Breast epithelium (tissue), 4 donors: ENCODE measurements at regions not wholly inside any gene's neighbourhood (a gene's known extent, or its start where the extent isn't known, plus 50 kb on each side); places are given as distances from the start of the nearest gene placed in this dataset.

Source experiments
- DNase-seq, 2 donors: peaks; one replicate each; pipeline ENCODE4 v3.0.0-alpha.2; 2019; ENCODE audit warnings: low spot score in 2 of 2
- H3K27ac ChIP-seq, 2 donors: fragments of 200-600 bp; sonication (generic) in 1 of 2; one replicate each; pipeline ENCODE4 v1.5.1; 2016 to 2019; ENCODE audit warnings: mild to moderate bottlenecking in 1 of 2
- H3K27me3 ChIP-seq, 2 donors: fragments of 200-600 bp; sonication (generic) in 1 of 2; one replicate each; pipeline versions ENCODE4 v1.5.1 to v1.6.0; 2017 to 2019; ENCODE audit warnings: control low read depth in 1 of 2, mild to moderate bottlenecking in 1 of 2
- H3K36me3 ChIP-seq: fragments of 200-600 bp; one replicate; pipeline ENCODE4 v1.5.1; 2019
- H3K4me1 ChIP-seq, 2 donors: fragments of 200-600 bp; sonication (generic); one replicate each; pipeline ENCODE4 v1.5.1; 2016 to 2019; ENCODE audit warnings: control low read depth in 1 of 2
- H3K4me3 ChIP-seq, 3 donors: fragments of 200-600 bp; sonication (generic); 1 replicate in 2 of 3; 2 replicates in 1 of 3; pipeline ENCODE4 v1.5.1; 2016 to 2019; ENCODE audit warnings: mild to moderate bottlenecking in 3 of 3, moderate library complexity in 2 of 3
- H3K9me3 ChIP-seq, 2 donors: fragments of 200-600 bp; sonication (generic) in 1 of 2; one replicate each; pipeline ENCODE4 v1.5.1; 2016 to 2019; ENCODE audit warnings: control low read depth in 1 of 2
- CTCF ChIP-seq, 3 donors: fragments of 450-650 bp; IDR thresholded peaks; one replicate each; pipeline ENCODE4 v1.5.1; 2016 to 2017; ENCODE audit warnings: antibody characterized with exemption in 3 of 3, mild to moderate bottlenecking in 3 of 3, moderate library complexity in 3 of 3
- POLR2A ChIP-seq: fragments of 450-650 bp; IDR thresholded peaks from one replicate; pipeline ENCODE4 v1.6.1; 2016; ENCODE audit warnings: antibody characterized with exemption, mild to moderate bottlenecking, moderate library complexity
- POLR2AphosphoS5 ChIP-seq, 3 donors: sonication (generic); formaldehyde crosslinking; IDR thresholded peaks; one replicate each; pipeline ENCODE4 v1.6.1; 2017; ENCODE audit warnings: antibody characterized with exemption in 3 of 3
- intact Hi-C: fragments of 100-400 bp; cut with DNase I; formaldehyde crosslinking; loops from one replicate; pipeline ENCODE4 v1.15.1; 2023; ENCODE audit warnings: low total_unique reads

GRCh38 chr18:71107244-71107643, 818.4 kb downstream of the SOCS6 start:
- no peak for DNase-seq
- no peaks in the 10 kb centered on the region for H3K36me3 ChIP-seq
- H3K9me3 ChIP-seq, result no peaks in the 10 kb centered on the region
- intact Hi-C loops, result no loop called here
- no peaks in the 10 kb centered on the region for H3K4me1 ChIP-seq
- no peak overlapping the region for H3K4me3 ChIP-seq
- no peak overlapping the region for H3K27ac ChIP-seq
- H3K27me3 ChIP-seq, result no peaks in the 10 kb centered on the region
- TF ChIP-seq POLR2AphosphoS5 (IDR thresholded peaks at IDR 0.05) (no peak), CTCF (IDR thresholded peaks at IDR 0.05) (no peak), POLR2A (no peak)

GRCh38 chr18:71106701-71107100, 817.9 kb downstream of the SOCS6 start:
- no peak for DNase-seq
- peak overlapping the region; percentile 6 to 40 for H3K27ac ChIP-seq
- H3K4me3 ChIP-seq, result no peak overlapping the region
- H3K4me1 ChIP-seq, result no peaks in the 10 kb centered on the region
- no peaks in the 10 kb centered on the region for H3K27me3 ChIP-seq
- H3K9me3 ChIP-seq, result no peaks in the 10 kb centered on the region
- no peaks in the 10 kb centered on the region for H3K36me3 ChIP-seq
- intact Hi-C loops, result no loop called here
- TF ChIP-seq POLR2AphosphoS5 (IDR thresholded peaks at IDR 0.05), result no peak

- peak overlapping the region in 1 of 2 donors; percentile 40 for H3K27ac ChIP-seq
Measured at GRCh38 chr18:71105994-71106546, 817.2 kb downstream of the SOCS6 start.

GRCh38 chr18:71105078-71105819, 816.4 kb downstream of the SOCS6 start:
- no peak for TF ChIP-seq CTCF (IDR thresholded peaks at IDR 0.05)
- no peak for TF ChIP-seq POLR2A
- TF ChIP-seq POLR2AphosphoS5 (IDR thresholded peaks at IDR 0.05), result no peak
- no peaks in the 10 kb centered on the region for H3K27me3 ChIP-seq
- H3K4me1 ChIP-seq, result no peaks in the 10 kb centered on the region
- no peak for DNase-seq
- no peak overlapping the region for H3K4me3 ChIP-seq
- intact Hi-C loops, result no loop called here
- no peaks in the 10 kb centered on the region for H3K9me3 ChIP-seq
- H3K27ac ChIP-seq, result peak overlapping the region; percentile 15 to 52
- H3K36me3 ChIP-seq, result no peaks in the 10 kb centered on the region

More at GRCh38 chr18:71105994-71106546, 817.2 kb downstream of the SOCS6 start:
- intact Hi-C loops, result no loop called here
- Histone ChIP-seq H3K27me3 (no peaks in the 10 kb centered on the region), H3K4me3 (no peak overlapping the region), H3K36me3 (no peaks in the 10 kb centered on the region), H3K9me3 (no peaks in the 10 kb centered on the region), H3K4me1 (no peaks in the 10 kb centered on the region)
- TF ChIP-seq POLR2AphosphoS5 (IDR thresholded peaks at IDR 0.05), result no peak
- TF ChIP-seq CTCF (IDR thresholded peaks at IDR 0.05), result no peak
- TF ChIP-seq POLR2A, result no peak
- no peak for DNase-seq

GRCh38 chr18:71079606-71080005, 790.8 kb downstream of the SOCS6 start:
- Histone ChIP-seq H3K27me3 (no peaks in the 10 kb centered on the region), H3K9me3 (no peaks in the 10 kb centered on the region), H3K27ac (no peak overlapping the region), H3K36me3 (no peaks in the 10 kb centered on the region), H3K4me1 (no peaks in the 10 kb centered on the region), H3K4me3 (no peak overlapping the region)
- intact Hi-C loops, result no loop called here
- TF ChIP-seq POLR2A, result no peak
- TF ChIP-seq POLR2AphosphoS5 (IDR thresholded peaks at IDR 0.05), result no peak
- TF ChIP-seq CTCF (IDR thresholded peaks at IDR 0.05), result no peak
- no peak for DNase-seq
